ENCODE measurements at regions not wholly inside any gene's neighbourhood (a gene's known extent, or its start where the extent isn't known, plus 50 kb on each side); places are given as distances from the start of the nearest gene placed in this dataset.
"Not testable (repeated sequence)": the region's sequence is repeated elsewhere in the genome, so short reads cannot be mapped to it uniquely, and the experiment has no call there.

GRCh38 chr10:34940436-34940835, 125.3 kb upstream of the PARD3 start:
- TF ChIP-seq CTCF (conservative IDR thresholded peaks at IDR 0.05; ENCODE audit: low read depth, low read length): no peak

GRCh38 chr10:34938399-34938670, 123.2 kb upstream of the PARD3 start:
- no peak for TF ChIP-seq CTCF (conservative IDR thresholded peaks at IDR 0.05; ENCODE audit: low read depth, low read length)
- H3K4me3 ChIP-seq (ENCODE audit: low read depth, low read length): no peak overlapping the region
- no peak for DNase-seq (ENCODE audit: low read depth)

More at GRCh38 chr10:34940436-34940835, 125.3 kb upstream of the PARD3 start:
- H3K4me3 ChIP-seq (ENCODE audit: low read depth, low read length): no peak overlapping the region
- no peak for DNase-seq (ENCODE audit: low read depth)

- peak; percentile 44 for TF ChIP-seq CTCF (conservative IDR thresholded peaks at IDR 0.05; ENCODE audit: low read depth, low read length)
- not testable (repeated sequence) for H3K4me3 ChIP-seq (ENCODE audit: low read depth, low read length); DNase-seq (ENCODE audit: low read depth)
Measured at GRCh38 chr10:34937643-34938398, 122.7 kb upstream of the PARD3 start.

GRCh38 chr10:34936061-34936460, 121.0 kb upstream of the PARD3 start:
- H3K4me3 ChIP-seq (ENCODE audit: low read depth, low read length): no peak overlapping the region
- DNase-seq (ENCODE audit: low read depth): no peak
- no peak for TF ChIP-seq CTCF (conservative IDR thresholded peaks at IDR 0.05; ENCODE audit: low read depth, low read length)

GRCh38 chr10:34933676-34934075, 118.6 kb upstream of the PARD3 start:
- DNase-seq (ENCODE audit: low read depth): no peak
- TF ChIP-seq CTCF (conservative IDR thresholded peaks at IDR 0.05; ENCODE audit: low read depth, low read length): no peak
- H3K4me3 ChIP-seq (ENCODE audit: low read depth, low read length): no peak overlapping the region

- DNase-seq (ENCODE audit: low read depth): no peak
- TF ChIP-seq CTCF (conservative IDR thresholded peaks at IDR 0.05; ENCODE audit: low read depth, low read length): no peak
Measured at GRCh38 chr10:34932235-34932634, 117.1 kb upstream of the PARD3 start.

GRCh38 chr10:34931216-34931615, 116.1 kb upstream of the PARD3 start:
- TF ChIP-seq CTCF (conservative IDR thresholded peaks at IDR 0.05; ENCODE audit: low read depth, low read length): no peak
- no peak for DNase-seq (ENCODE audit: low read depth)
- no peak overlapping the region for H3K4me3 ChIP-seq (ENCODE audit: low read depth, low read length)

More at GRCh38 chr10:34932235-34932634, 117.1 kb upstream of the PARD3 start:
- no peak overlapping the region for H3K4me3 ChIP-seq (ENCODE audit: low read depth, low read length)
